NB4 (cell line): ENCODE measurements at regions not wholly inside any gene's neighbourhood (a gene's known extent, or its start where the extent isn't known, plus 50 kb on each side); places are given as distances from the start of the nearest gene placed in this dataset.
"Not testable (repeated sequence)": the region's sequence is repeated elsewhere in the genome, so short reads cannot be mapped to it uniquely, and the experiment has no call there.

Experiments
- DNase-seq: peaks from one replicate; pipeline ENCODE4 v3.0.0; 2010; ENCODE audit warnings: low read depth
- H3K4me3 ChIP-seq: one replicate; pipeline ENCODE4 v1.5.1; 2011; ENCODE audit warnings: mild to moderate bottlenecking, low read depth, low read length, moderate library complexity
- CTCF ChIP-seq: IDR thresholded peaks from one replicate; pipeline ENCODE4 v1.5.1; 2012; ENCODE audit warnings: low read depth, low read length
- MAX ChIP-seq: IDR thresholded peaks from 2 replicates; pipeline ENCODE4 v1.6.1; 2011; ENCODE audit warnings: low read depth, low read length
- MYC ChIP-seq: IDR thresholded peaks from 2 replicates; pipeline ENCODE4 v1.6.1; 2011; ENCODE audit warnings: low read depth, low read length
- POLR2A ChIP-seq: IDR thresholded peaks from 2 replicates; pipeline ENCODE4 v1.6.1; 2011; ENCODE audit warnings: mild to moderate bottlenecking; ENCODE audit not compliant: insufficient read length; ENCODE audit errors: extremely low read depth

GRCh38 chr2:116511426-116511825 is 1303.1 kb upstream of the DDX18 start:
- no peak overlapping the region for H3K4me3 ChIP-seq
- DNase-seq, result no peak
- TF ChIP-seq MAX (no peak), POLR2A (no peak), MYC (no peak), CTCF (no peak)

GRCh38 chr2:116513991-116514390 is 1300.5 kb upstream of the DDX18 start:
- no peak for TF ChIP-seq POLR2A
- TF ChIP-seq MYC, result no peak
- no peak for TF ChIP-seq CTCF
- TF ChIP-seq MAX, result no peak
- no peak for DNase-seq

GRCh38 chr2:116517936-116518335 is 1296.6 kb upstream of the DDX18 start:
- H3K4me3 ChIP-seq, result no peak overlapping the region
- DNase-seq, result no peak
- TF ChIP-seq POLR2A, result no peak
- no peak for TF ChIP-seq MAX
- TF ChIP-seq CTCF, result no peak
- no peak for TF ChIP-seq MYC

More at GRCh38 chr2:116513991-116514390, 1300.5 kb upstream of the DDX18 start:
- no peak overlapping the region for H3K4me3 ChIP-seq

- DNase-seq, result no peak
- TF ChIP-seq MYC, result no peak
- no peak for TF ChIP-seq CTCF
- no peak for TF ChIP-seq MAX
- TF ChIP-seq POLR2A, result no peak
- no peak overlapping the region for H3K4me3 ChIP-seq
These were observed 1276.7 kb upstream of the DDX18 start for GRCh38 chr2:116537811-116538210.

GRCh38 chr2:116545286-116546068 is 1269.0 kb upstream of the DDX18 start:
- no peak overlapping the region for H3K4me3 ChIP-seq
- TF ChIP-seq MYC, result no peak
- no peak for TF ChIP-seq CTCF
- TF ChIP-seq POLR2A, result no peak
- DNase-seq, result no peak

GRCh38 chr2:116552738-116553419 is 1261.6 kb upstream of the DDX18 start:
- not testable (repeated sequence) for DNase-seq, H3K4me3 ChIP-seq
